ENCODE measurements at regions not wholly inside any gene's neighbourhood (a gene's known extent, or its start where the extent isn't known, plus 50 kb on each side); places are given as distances from the start of the nearest gene placed in this dataset.

DNA sequence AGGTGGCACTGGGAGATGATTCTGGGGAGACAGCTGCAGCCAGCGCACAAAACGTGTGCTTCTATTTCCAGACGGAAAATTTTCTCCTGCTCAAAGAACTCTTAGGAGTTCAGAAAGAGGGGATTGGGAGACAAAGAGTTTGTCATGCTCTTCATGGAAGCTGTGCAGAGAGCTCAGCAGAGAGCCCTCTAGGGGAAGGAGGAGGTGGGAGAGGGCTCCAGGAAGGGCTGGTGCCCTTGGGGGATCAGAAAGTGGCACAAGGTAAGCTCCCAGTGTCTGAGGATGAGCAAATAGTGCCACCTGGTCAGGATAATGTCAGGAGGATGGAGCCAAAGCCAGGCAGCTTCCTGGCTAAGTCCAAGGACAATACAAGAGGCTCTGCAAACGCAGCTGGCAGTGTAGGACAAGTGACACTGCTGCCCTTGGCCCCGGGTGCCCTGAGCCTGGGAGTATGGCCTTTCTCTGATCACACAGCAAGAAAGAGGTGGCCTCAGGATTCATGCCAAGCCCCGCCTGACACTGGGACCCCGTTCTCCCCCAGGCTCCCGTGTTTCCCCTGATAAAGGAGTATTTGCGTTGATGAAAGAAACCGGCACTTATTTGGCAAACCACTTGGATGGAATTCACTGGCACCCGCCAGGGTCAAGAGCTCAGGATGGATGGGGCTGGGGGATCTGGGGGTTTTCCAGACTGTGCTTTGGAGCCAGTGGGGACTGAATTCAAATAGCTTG is 254.0 kb downstream of the PTPRU start:
- DNase-seq (ENCODE audit: low spot score) (no peak), FAIRE-seq (no peak)

DNA sequence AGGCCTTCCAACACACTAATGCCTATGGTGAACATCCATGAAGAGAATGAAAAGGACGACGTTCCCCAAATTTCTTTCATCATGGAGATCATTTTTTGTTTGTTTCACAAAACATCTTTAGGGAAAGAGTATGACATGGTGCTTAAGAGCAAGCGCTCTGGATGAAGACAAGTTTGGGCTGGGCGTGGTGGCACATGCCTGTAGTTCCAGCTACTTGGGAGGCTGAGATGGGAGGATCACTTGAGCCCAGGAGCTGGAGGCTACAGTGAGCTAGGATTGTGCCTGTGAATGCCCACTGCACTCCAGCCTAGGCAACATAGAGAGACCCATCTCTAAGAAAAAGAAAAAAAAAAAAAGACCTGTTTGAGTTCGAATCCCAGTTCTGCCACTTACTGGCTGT is 253.1 kb downstream of the PTPRU start:
- DNase-seq (ENCODE audit: low spot score) (no peak), FAIRE-seq (no peak)

DNA sequence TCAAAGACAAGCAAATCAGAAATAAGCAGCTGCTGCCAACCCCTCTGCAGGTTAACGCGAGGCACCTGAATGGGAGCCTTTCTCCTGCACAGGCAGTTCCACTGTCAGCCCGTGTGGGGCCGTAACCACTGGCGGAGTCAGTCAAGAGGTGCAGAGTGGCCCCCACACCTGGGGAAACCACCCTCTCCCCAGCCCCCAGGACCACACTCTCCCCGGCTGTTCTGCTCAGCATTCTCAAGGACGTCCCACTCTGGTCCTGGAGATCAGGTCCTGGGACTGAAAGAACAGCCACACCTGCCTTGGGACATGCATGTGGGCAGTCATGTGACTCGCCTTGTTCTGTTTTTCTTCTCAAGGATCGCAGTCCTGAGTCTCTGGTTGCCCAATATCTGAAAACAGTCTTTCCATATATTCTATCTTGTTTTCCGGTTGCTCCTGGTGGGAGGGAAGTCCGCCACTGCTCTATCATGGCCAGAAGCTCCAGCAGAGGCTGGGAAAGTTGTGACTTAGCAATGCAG is 252.5 kb downstream of the PTPRU start:
- DNase-seq (ENCODE audit: low spot score) (no peak), FAIRE-seq (no peak)

GRCh38 chr1:29488086-29488793 is 251.9 kb downstream of the PTPRU start:
- DNase-seq (ENCODE audit: low spot score) (no peak), FAIRE-seq (no peak)

DNA sequence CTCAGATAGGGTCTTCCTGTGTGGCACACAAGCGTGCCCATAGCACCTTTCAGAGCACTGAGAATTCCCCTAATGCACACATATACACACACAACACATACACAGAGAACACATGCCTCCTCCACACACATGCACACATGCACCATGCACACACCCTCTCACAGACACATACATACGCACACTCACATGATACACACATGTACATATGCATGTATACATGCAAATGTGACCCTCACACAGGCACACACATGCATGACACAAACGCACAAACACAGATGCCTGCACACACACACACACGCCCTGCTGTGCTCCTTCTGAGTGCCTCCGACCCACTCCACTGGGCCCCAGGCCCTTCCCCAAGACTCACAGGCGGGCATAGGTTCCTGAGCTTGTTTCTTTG is 251.0 kb downstream of the PTPRU start:
- no peak for FAIRE-seq

DNA sequence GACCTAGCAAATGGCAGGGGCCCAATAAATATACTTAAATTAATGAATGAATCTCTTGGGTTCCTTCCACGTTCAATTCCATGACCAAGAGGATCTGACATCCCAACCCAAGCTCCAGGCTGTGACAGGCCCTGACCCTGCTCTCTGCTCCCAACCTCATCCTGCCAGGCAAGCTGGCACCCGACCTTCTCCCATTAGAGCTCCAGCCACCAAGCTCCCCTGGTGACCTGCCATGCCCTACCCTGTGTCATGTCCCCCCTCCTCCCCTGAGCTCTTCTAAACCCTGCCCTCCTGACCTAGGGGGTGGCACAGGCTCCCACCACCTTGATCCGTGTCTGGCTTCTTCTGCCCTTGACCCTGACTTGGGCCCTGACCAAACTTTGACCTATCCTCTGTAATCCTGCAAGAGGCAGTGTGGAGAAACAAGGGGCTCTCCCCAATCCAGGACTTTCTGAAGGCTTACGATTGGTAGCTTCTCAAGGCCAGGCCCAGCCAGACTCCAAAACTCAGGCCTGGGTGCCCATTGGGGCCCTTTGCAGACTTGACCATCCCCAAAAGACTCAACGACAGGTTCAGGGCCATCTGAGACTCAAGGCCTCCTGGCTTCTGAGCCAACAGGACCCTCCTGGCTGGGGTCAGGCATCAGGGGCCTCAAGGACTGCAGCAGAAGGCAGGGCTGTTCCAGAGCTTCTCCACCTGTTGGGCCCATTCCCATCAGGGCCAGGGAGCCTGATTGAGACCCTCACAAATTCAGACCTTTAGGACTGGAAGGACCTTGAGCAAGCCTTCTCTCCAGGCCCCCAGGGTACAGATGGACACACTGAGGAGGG is 249.0 kb downstream of the PTPRU start:
- no peak for FAIRE-seq
- no peak for DNase-seq (ENCODE audit: low spot score)

More for the DNA sequence above, 251.0 kb downstream of the PTPRU start:
- DNase-seq (ENCODE audit: low spot score) = no peak

DNA sequence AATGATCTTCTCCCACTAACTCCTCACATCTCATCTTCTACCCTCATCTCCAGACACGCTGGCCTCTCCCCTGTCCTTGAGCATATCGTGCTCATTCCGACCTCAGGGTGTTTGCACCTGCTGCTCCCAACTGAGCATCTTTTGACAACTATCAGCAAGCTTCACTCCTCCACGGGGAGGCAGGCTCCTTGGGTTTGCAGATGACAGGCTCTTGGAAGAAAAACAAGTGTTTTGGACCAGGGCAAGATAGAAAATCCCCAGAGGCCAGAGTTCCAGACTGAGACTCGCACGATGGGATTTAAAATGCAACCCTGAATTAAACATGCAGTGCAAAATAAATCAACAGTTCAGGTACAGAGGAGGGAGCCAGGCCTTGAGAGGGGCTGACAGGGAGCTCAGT is 246.7 kb downstream of the PTPRU start:
- no peak for FAIRE-seq
- DNase-seq (ENCODE audit: low spot score) = no peak

- no peak for DNase-seq (ENCODE audit: low spot score)
- FAIRE-seq = no peak
Measured at GRCh38 chr1:29482064-29482463, 245.7 kb downstream of the PTPRU start.

GRCh38 chr1:29481031-29481430 is 244.7 kb downstream of the PTPRU start:
- no peak for DNase-seq (ENCODE audit: low spot score)
- FAIRE-seq = no peak

- DNase-seq (ENCODE audit: low spot score) (no peak), FAIRE-seq (no peak)
Measured at GRCh38 chr1:29478879-29479278, 242.6 kb downstream of the PTPRU start.

DNA sequence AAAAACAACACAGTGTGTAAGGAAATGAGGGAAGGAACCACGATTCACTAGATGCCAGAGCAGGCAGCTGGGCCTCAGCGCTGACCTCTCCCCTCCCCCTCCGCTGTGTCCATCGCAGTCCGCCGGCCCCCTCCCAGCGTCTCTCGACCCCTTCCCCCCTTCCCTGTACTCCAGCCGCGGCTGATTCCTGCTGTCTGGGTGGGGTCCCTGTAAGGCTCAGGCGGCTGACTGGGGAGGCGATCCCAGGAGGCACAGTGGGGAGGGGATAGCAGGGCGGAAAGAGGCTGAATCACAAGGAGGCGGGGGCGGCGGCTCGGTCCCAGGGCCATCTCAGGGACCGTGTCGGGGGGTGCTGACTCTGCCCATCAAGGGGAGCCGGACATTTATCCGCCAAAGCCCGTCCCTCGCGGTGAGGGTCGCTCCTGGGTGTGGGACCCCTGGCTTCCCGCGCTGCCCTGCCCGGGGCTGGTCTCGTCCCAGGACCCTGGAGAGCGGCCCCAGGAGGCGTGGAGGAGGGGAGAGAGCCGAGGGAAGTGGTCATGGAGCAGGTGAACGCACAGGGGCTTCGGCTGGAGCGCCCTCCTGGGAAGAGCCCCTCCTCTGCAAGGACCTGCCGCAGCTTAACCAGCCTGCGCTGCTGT is 241.9 kb downstream of the PTPRU start:
- no peak for FAIRE-seq
- DNase-seq (ENCODE audit: low spot score) = no peak

DNA sequence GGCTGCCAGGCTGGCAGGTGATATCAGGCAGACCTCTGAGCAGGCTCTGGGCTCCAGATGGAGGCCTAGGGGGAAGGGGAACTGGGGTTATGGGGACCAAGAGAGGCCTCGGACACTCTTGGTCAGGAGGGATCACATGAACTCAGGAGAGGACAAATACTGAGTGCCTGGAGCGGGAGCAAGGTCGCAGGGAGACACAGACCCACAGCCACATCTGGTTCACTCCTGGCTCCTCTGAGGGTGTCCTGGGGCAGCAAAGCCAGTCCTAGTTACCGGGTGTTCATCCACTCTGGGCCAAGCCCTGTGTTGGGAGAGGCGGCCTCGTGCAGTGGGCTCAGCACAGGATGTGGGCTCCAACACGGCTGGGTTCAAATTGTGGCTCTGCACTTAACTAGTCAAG is 239.0 kb downstream of the PTPRU start:
- DNase-seq (ENCODE audit: low spot score) (no peak), FAIRE-seq (no peak)

DNA sequence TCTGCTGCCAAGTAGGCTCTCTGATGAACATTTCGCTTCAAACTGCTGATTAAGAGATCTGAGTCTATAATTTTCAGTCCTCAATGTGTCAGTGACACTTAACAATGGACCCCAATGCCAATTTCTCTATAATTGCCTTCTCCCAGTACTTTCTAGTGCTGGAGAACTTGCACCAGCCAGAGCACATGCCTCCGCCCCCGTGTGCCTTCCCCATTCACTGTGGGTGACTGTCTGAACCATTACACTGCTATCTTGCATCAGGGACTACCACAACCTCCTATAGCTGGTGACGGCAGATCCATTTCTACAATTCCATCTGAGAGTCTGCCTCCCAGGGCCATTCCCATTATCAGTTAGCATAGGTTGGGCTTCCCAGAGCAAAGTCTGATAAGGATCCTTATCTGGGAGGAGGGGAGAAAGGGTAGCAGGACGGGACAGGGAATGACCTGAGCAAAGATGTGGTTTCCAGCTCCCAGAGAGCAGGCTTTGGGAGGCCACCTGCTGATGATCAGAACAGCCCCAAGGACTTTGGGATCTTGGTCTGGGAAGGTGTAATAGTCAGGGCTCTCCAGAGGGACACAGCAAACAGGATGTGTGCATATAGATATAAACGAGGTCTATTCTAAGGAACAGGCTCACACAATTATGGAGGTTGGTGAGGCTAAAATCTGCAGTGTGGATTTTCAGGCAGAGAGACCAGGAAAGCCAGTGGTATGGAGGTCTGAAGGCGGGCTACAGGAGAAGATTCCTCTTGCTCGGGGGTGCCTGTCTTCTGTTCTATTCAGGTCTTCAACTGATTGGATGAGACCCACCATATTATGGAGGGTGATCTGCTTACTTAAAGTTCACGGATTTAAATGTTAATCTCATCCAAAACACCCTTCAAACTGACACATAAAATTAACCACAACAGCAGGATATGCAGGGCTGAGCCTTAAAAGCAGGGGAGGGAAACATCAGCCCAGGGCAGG is 238.2 kb downstream of the PTPRU start:
- no peak for FAIRE-seq
- DNase-seq (ENCODE audit: low spot score) = no peak

- DNase-seq (ENCODE audit: low spot score) (no peak), FAIRE-seq (no peak)
Measured at GRCh38 chr1:29473161-29473855, 237.0 kb downstream of the PTPRU start.

DNA sequence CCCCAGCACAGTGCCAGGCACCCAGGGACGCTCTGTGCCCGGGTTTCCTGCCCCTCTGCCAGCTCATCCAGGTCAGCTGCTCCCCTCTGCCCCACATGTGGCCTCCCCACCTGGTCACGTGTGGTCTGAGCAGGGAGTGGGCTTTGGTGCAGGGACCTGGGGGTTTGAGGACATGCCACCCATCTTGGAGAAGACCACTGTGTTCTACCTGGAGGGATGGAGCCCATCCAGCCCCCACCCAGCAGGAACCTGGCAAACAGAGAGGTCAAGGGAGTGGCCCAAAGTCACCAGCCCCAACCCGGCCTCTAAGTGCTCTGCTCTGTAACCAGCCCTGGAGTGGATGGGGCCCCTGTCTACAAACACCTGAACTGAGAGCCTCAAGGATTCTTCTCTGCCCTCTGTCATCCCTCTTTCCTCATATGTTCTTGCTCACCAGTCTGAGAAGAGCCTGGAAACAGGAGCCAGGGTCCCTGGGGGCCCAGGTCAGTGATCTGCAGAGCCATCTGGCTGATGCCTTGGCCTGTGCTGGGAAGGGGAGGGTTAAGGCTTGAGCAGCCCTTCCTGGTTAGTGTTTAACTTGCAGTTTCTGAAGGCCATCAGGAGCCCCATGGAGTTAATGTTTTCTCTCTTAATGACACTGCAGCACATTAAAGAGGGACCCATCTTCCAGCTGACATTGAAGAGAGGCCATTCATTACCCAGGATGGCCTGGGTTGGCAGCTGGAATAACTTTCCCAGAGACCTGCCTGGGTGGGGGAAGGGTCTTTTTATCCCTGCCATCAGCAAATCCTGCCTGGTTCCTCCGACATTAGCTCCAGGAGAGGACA is 235.4 kb downstream of the PTPRU start:
- no peak for FAIRE-seq

GRCh38 chr1:29470788-29471119 is 234.4 kb downstream of the PTPRU start:
- DNase-seq (ENCODE audit: low spot score) (no peak), FAIRE-seq (no peak)

More for the DNA sequence above, 235.4 kb downstream of the PTPRU start:
- DNase-seq (ENCODE audit: low spot score) = no peak

GRCh38 chr1:29470087-29470787 is 233.9 kb downstream of the PTPRU start:
- FAIRE-seq = no peak
- no peak for DNase-seq (ENCODE audit: low spot score)

DNA sequence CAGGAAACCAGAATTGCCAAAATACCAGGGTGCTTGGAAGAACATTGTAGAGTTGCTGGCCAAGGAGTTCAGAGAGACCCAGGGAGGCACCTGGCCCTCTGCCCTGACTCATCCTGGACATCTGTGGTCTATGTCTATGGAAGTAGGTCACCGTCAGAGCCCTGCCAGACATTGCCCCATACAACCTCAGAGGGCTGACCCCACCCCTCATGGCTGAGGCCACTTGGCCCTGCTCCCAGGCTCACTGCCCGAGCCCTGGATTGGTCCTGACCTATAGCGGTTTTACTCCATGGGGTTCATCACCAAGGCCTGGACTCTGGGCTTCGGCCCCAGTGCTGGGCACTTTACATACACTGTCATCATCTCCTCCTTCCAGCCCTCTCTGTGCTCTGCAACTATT is 233.1 kb downstream of the PTPRU start:
- FAIRE-seq = no peak

More for the DNA sequence above, 233.1 kb downstream of the PTPRU start:
- DNase-seq (ENCODE audit: low spot score) = no peak

Measured in RCC 7860 (cell line).